Neural progenitor cell (in vitro differentiated cells): ENCODE measurements at regions not wholly inside any gene's neighbourhood (a gene's known extent, or its start where the extent isn't known, plus 50 kb on each side); places are given as distances from the start of the nearest gene placed in this dataset.

Experiments used
- DNase-seq: peaks from one replicate; pipeline ENCODE4 v3.0.0-alpha.2; 2016; ENCODE audit warnings: low spot score
- H2AFZ ChIP-seq: fragments of 200-600 bp; sonication (generic); replicated peaks from 2 replicates; pipeline ENCODE4 v1.6.1; 2016; ENCODE audit warnings: antibody characterized with exemption
- H3F3A ChIP-seq: fragments of 200-600 bp; sonication (generic); 2 replicates; pipeline ENCODE4 v1.6.1; 2016; ENCODE audit warnings: antibody characterized with exemption, low read depth
- H3K27ac ChIP-seq: fragments of 200-600 bp; sonication (generic); 2 replicates; pipeline ENCODE4 v1.5.1; 2016; ENCODE audit warnings: mild to moderate bottlenecking
- H3K27me3 ChIP-seq: fragments of 200-600 bp; sonication (generic); 2 replicates; pipeline ENCODE4 v1.6.1; 2016; ENCODE audit warnings: mild to moderate bottlenecking, moderate library complexity
- H3K36me3 ChIP-seq: fragments of 200-600 bp; sonication (generic); 2 replicates; pipeline ENCODE4 v1.5.1; 2016
- H3K4me1 ChIP-seq: fragments of 200-600 bp; sonication (generic); 2 replicates; pipeline ENCODE4 v1.6.1; 2016; ENCODE audit warnings: mixed run types
- H3K4me2 ChIP-seq: fragments of 200-600 bp; sonication (generic); 2 replicates; pipeline ENCODE4 v1.6.1; 2016
- H3K4me3 ChIP-seq: fragments of 200-600 bp; sonication (generic); 2 replicates; pipeline ENCODE4 v1.5.1; 2016
- H3K79me2 ChIP-seq: fragments of 200-600 bp; sonication (generic); 2 replicates; pipeline ENCODE4 v1.6.1; 2016; ENCODE audit warnings: low read depth
- H3K9ac ChIP-seq: fragments of 200-600 bp; sonication (generic); 2 replicates; pipeline ENCODE4 v1.6.1; 2016
- H3K9me3 ChIP-seq: fragments of 200-600 bp; sonication (generic); 2 replicates; pipeline ENCODE4 v1.5.1; 2016; ENCODE audit warnings: low read depth
- H4K20me1 ChIP-seq: fragments of 200-600 bp; sonication (generic); 2 replicates; pipeline ENCODE4 v1.6.1; 2016; ENCODE audit warnings: low read depth
- H3K27ac Mint-ChIP-seq: 3 replicates; pipeline ENCODE4 v1.8.0; 2021; ENCODE audit warnings: mixed read lengths
- H3K27me3 Mint-ChIP-seq: 2 replicates; pipeline ENCODE4 v1.8.0; 2022; ENCODE audit warnings: low read depth, mild to moderate bottlenecking, inconsistent platforms, moderate library complexity, mixed read lengths; ENCODE audit not compliant: insufficient read depth
- H3K36me3 Mint-ChIP-seq: 3 replicates; pipeline ENCODE4 v1.8.0; 2021; ENCODE audit warnings: mixed read lengths
- H3K4me1 Mint-ChIP-seq: 3 replicates; pipeline ENCODE4 v1.8.0; 2021; ENCODE audit warnings: mixed read lengths
- H3K4me3 Mint-ChIP-seq: 3 replicates; pipeline ENCODE4 v1.8.0; 2021; ENCODE audit warnings: mild to moderate bottlenecking, moderate library complexity, mixed read lengths
- H3K9me3 Mint-ChIP-seq: 3 replicates; pipeline ENCODE4 v1.8.0; 2020; ENCODE audit warnings: mixed read lengths
- EZH2 ChIP-seq: fragments of 200-600 bp; sonication (generic); IDR thresholded peaks from 2 replicates; pipeline ENCODE4 v1.6.1; 2017; ENCODE audit warnings: antibody characterized with exemption, mild to moderate bottlenecking, moderate library complexity
- EZH2phosphoT487 ChIP-seq: fragments of 200-600 bp; sonication (generic); IDR thresholded peaks from 2 replicates; pipeline ENCODE4 v1.6.1; 2017; ENCODE audit warnings: antibody characterized with exemption
- TF ChIP-seq, protein P1 (sequence below): fragments of 200-600 bp; sonication (generic); IDR thresholded peaks from 2 replicates; pipeline ENCODE4 v1.5.1; 2017; ENCODE audit warnings: antibody characterized with exemption, mild to moderate bottlenecking

DNA sequence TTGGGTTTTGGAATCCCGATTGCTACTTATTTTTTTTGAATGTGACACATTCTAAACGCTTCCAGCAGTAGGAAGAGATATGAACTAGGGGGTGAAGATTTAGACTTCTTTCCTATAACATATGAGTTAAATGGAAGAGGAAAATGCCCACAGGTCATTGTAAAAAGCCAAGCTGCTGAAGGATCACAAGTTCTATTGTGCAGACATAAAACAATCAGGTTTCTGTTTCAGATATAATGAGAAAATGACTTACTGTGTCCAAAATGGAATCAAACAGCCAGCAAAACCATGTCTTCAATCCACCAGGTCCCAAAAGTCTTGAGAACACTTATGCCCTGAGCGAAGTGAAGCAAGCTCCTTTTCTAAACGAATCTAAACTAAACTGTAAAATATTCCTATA is 157.0 kb upstream of the SOX9 start:
- no peak for TF ChIP-seq EZH2phosphoT487
- TF ChIP-seq, protein P1, sequence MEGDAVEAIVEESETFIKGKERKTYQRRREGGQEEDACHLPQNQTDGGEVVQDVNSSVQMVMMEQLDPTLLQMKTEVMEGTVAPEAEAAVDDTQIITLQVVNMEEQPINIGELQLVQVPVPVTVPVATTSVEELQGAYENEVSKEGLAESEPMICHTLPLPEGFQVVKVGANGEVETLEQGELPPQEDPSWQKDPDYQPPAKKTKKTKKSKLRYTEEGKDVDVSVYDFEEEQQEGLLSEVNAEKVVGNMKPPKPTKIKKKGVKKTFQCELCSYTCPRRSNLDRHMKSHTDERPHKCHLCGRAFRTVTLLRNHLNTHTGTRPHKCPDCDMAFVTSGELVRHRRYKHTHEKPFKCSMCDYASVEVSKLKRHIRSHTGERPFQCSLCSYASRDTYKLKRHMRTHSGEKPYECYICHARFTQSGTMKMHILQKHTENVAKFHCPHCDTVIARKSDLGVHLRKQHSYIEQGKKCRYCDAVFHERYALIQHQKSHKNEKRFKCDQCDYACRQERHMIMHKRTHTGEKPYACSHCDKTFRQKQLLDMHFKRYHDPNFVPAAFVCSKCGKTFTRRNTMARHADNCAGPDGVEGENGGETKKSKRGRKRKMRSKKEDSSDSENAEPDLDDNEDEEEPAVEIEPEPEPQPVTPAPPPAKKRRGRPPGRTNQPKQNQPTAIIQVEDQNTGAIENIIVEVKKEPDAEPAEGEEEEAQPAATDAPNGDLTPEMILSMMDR, result no peak
- no peak for TF ChIP-seq EZH2
- no peaks in the 10 kb centered on the region for H3K27me3 Mint-ChIP-seq
- no peak overlapping the region for H2AFZ ChIP-seq
- H3K4me3 Mint-ChIP-seq, result no peak overlapping the region
- no peak overlapping the region for H3K27ac ChIP-seq
- no peak overlapping the region for H3K4me3 ChIP-seq
- H3K9me3 Mint-ChIP-seq, result peaks cover 5% of the 10 kb centered on the region
- H3K27me3 ChIP-seq, result no peaks in the 10 kb centered on the region
- DNase-seq, result no peak
- H3K4me2 ChIP-seq, result no peak overlapping the region
- no peaks in the 10 kb centered on the region for H3K9me3 ChIP-seq
- H3K9ac ChIP-seq, result no peak overlapping the region
- H3K36me3 ChIP-seq, result no peaks in the 10 kb centered on the region
- H3K27ac Mint-ChIP-seq, result no peak overlapping the region
- no peaks in the 10 kb centered on the region for H3K4me1 Mint-ChIP-seq
- H4K20me1 ChIP-seq, result no peaks in the 10 kb centered on the region
- H3K36me3 Mint-ChIP-seq, result no peaks in the 10 kb centered on the region
- no peaks in the 10 kb centered on the region for H3F3A ChIP-seq
- H3K4me1 ChIP-seq, result no peaks in the 10 kb centered on the region
- no peaks in the 10 kb centered on the region for H3K79me2 ChIP-seq

DNA sequence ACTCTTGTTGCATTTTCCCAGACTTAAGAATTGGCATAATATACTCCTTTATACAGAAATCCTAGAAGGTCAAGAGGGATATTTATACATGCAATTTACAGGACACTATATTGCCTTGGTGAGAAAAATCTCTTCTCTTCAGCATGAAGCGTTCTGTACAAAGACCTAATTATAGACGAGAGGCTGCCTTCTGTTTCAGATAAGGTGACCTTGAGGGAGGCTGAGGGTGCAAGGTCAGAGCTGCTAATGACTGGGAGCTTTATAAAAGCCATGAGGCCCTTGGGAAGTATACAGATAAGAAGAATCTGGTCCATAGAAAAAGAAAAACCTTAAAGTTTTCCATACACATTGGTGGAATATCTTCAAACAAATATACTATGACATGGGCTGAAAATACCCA is 156.3 kb upstream of the SOX9 start:
- no peaks in the 10 kb centered on the region for H3K9me3 ChIP-seq
- H3K4me3 ChIP-seq, result no peak overlapping the region
- no peaks in the 10 kb centered on the region for H3K36me3 Mint-ChIP-seq
- no peaks in the 10 kb centered on the region for H3K79me2 ChIP-seq
- H4K20me1 ChIP-seq, result no peaks in the 10 kb centered on the region
- H3K27ac ChIP-seq, result no peak overlapping the region
- no peak overlapping the region for H3K4me3 Mint-ChIP-seq
- H3K4me2 ChIP-seq, result no peak overlapping the region
- H3K4me1 ChIP-seq, result no peaks in the 10 kb centered on the region
- no peaks in the 10 kb centered on the region for H3K27me3 Mint-ChIP-seq
- no peak overlapping the region for H3K9ac ChIP-seq
- TF ChIP-seq EZH2, result no peak
- TF ChIP-seq, protein P1, result no peak
- no peak for TF ChIP-seq EZH2phosphoT487
- no peaks in the 10 kb centered on the region for H3F3A ChIP-seq
- no peak for DNase-seq
- H2AFZ ChIP-seq, result no peak overlapping the region
- no peaks in the 10 kb centered on the region for H3K36me3 ChIP-seq
- no peaks in the 10 kb centered on the region for H3K4me1 Mint-ChIP-seq
- H3K27me3 ChIP-seq, result no peaks in the 10 kb centered on the region
- peaks cover 5% of the 10 kb centered on the region for H3K9me3 Mint-ChIP-seq
- no peak overlapping the region for H3K27ac Mint-ChIP-seq

DNA sequence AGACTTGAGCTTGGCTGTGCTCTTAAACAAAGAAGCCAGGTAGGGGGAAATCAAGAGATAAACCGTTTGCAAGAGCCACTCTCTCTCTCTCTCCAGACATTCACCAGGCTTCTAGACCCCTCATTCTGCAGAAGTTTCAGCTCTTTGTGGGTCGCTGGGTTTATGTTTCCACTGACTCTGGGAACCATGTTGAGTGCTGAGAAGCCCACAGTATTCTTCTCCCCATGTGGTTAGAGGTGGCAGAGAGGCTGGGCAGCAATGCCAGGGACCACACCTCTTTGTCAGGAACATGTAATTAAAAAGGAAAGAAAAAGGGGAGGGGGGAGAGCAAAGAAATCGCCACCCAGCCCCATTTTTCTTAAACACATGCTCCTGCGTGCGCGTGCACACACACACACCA is 154.8 kb upstream of the SOX9 start:
- Histone ChIP-seq H3K27ac (no peak overlapping the region), H3K36me3 (no peaks in the 10 kb centered on the region), H3K9me3 (no peaks in the 10 kb centered on the region), H4K20me1 (no peaks in the 10 kb centered on the region), H3K9ac (no peak overlapping the region), H3K4me3 (no peak overlapping the region), H3F3A (no peaks in the 10 kb centered on the region), H3K4me2 (no peak overlapping the region), H3K79me2 (no peaks in the 10 kb centered on the region), H3K4me1 (no peaks in the 10 kb centered on the region), H2AFZ (no peak overlapping the region), H3K27me3 (no peaks in the 10 kb centered on the region)
- peaks cover under 1% of the 10 kb centered on the region for H3K9me3 Mint-ChIP-seq
- no peaks in the 10 kb centered on the region for H3K27me3 Mint-ChIP-seq
- H3K4me3 Mint-ChIP-seq, result no peak overlapping the region
- TF ChIP-seq EZH2phosphoT487 (no peak), EZH2 (no peak)
- TF ChIP-seq, protein P1, result no peak
- H3K4me1 Mint-ChIP-seq, result no peaks in the 10 kb centered on the region
- DNase-seq, result no peak
- no peaks in the 10 kb centered on the region for H3K36me3 Mint-ChIP-seq
- H3K27ac Mint-ChIP-seq, result no peak overlapping the region
